NCI-H446 (cell line): ENCODE measurements at regions not wholly inside any gene's neighbourhood (a gene's known extent, or its start where the extent isn't known, plus 50 kb on each side); places are given as distances from the start of the nearest gene placed in this dataset.
"Not testable (repeated sequence)": the region's sequence is repeated elsewhere in the genome, so short reads cannot be mapped to it uniquely, and the experiment has no call there.

ENCODE experiments used
- DNase-seq, 2 experiments: peaks; one replicate each; lab custom pipeline; 2025; lab: John Stamatoyannopoulos, UW

DNA sequence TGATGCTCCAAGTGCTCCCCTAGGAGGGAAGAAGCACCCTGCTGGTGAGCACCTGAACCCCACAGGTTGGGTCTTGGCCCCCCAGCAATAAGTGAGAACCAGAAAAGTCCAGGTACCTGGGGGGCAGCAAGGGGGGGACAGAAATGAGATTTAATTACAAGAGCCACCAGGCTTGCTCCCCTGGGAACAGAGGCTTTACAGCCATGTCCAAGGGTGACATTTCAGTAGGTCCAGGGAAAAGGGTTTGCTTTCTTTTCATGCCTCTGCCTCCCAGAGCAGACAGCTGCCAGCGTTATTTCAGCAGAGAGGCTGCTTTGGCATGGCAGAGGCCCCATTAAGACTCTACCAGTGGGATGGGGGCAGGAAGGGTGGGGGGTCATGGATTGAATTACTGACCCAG lies 437.7 kb downstream of the BUD13 start:
- no peak for DNase-seq

DNA sequence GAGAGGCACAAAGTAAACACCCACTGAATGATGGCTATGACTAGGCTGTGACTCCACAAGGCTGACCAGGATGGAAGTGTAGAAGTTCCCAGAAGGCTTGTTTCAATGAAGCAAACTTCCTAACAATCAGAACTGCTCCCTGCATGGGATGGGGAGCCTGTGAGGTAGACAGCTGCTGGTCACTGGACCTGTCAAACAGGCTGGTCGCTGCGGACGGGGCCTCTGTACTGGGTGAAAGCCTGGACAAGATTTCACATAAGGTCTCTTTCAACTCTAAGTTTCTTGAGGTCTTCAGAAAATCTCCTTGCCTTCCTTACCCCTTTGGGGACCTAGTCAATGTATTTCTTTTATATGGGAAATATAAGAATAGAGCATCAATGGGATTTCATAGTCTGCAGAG lies 438.2 kb downstream of the BUD13 start:
- DNase-seq: no peak

DNA sequence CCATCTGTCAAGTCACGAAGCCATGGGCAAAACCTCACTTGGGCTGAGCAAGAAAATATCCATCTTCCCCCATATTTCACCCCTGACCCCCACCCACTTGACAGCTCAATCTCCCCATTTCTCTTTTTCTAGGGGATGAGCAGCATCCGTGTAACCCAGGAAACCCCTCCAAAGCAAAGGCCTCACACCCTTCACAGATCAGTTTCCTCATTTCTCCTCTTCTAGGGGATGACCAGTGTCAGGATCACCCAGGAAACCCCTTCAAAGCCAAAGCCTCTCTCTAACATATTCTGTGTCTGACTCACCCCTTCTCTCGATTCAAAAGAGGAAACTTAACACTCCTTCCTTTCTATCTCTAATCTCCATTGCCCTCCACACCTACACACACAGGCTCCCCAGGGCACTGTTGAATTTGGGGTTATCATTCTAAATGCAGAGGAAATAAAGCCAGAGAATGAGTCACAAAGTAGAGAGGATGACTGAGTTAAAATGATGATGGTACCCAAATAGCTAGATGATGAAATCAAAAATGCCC lies 439.7 kb downstream of the BUD13 start:
- no peak for DNase-seq

DNA sequence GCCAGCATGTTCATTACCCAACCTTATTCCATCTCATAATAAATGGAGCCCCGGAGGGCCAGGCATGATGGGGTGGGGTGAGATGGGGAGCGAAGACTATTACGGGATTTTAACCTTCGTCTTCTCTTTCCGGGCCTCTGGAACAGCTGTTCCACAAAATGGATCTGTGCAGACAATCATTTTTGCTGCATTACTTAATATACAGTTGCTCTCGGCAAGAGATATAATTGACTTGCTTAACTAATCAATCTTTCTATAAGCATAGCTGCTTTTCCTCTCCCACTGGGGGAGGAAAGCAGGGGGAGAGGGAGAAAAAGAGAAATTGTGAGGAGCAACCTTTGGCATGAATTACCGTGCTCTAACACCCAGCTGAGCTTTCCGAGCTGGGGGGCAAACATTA lies 440.4 kb downstream of the BUD13 start:
- no peak for DNase-seq

DNA sequence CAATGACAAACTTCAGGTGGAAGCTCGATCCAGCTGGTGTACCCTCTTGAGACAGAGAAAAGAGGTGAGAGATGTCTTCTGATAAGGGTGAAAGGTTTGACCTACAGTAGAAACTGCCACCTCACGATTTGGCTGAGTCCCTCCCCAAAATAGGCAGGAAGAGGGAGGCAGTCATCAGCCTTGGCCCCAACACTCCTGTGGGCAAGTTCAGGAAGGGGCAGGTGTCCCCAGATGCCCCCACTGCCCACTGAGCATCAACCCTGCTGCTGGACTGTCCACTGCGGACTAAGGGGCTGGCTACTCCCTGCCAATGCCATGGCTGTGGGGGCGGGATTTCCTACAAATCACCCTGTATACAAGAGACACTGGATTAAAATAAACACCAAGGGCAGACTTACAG lies 441.4 kb downstream of the BUD13 start:
- DNase-seq: no peak

DNA sequence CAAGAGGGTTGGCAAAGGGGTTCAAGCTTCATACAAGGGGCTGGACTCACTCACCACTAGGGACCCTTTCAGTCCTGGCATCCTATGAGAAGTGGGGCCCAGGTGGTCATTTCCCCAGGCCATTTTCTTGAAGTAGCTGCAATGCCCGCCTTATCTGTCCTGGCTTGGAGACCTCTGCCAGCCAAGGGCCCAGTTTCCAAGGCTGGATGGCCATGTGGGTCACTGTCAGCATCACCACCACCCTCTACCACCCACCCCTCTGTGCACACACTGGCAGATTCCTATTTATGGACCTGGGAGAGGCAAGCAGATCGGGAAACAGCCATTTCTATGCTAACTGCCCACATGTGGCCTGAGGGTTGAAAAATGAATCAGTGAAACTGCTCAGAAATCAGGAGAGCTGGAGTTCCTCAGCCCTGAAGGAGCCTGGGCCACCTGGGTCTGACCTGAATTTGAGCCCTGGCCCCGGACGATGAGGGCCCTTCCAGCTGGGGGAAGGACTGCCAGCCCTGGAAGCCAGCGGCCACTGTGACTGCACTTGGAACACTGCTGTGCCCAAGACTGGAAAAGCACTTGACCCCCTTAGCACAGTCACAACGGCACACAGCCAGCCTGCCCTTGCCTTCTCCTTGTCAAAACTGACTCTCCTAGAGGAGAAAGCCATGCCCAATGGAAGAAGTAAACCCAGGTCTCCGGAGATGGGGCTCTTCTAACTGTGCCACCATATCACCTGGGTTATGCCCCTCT lies 442.2 kb downstream of the BUD13 start:
- no peak for DNase-seq

DNA sequence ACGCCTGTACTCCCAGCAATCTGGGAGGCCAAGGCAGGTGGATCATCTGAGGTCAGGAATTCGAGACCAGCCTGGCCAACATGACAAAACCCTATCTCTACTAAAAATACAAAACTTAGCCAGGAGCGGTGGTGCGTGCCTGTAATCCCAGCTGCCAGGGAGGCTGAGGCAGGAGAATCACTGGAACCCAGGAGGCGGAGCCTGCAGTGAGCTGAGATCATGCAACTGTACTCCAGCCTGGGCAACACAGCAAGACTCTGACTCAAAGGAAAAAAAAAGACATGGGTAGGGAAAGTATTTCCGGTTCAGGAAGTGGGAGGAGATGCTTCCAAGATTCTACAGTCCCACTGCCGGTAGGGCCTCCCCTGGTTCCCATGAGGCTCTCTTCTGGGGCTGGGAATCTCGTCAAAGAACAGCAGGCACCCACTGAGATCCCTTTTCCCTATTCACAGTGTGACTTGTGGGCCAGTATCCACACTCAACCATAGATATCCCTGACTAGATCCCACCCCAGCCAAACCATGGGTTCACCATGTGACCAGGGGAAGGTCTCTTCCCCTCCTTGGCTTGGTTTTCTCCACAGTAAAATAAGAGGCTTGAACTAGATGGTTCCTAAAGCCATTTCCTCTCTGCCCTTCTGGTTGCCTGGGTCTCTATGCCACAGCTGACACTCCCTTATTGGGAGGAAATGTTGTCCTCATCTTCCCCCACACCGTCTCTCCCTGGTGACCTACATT lies 443.3 kb downstream of the BUD13 start:
- DNase-seq: no peak

DNA sequence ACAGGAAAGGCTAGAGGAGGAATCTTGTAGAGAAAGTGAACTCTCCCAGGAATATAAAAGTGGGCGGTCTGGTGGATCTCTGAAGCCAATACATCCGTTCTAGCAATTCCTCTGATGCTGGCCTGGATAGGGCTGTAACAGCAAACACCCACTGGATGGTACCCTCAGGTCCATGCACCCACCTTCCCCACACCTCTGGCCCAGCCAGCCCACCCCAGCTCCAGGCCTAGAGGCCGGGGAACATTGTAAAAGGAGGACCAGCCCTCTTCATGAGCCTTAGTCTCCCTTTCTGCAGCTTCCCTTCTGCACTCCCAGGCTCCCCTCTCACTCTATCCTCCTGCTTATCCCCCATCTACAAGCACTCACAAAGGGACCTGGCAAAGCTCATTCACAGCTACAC lies 443.9 kb downstream of the BUD13 start:
- DNase-seq: no peak

DNA sequence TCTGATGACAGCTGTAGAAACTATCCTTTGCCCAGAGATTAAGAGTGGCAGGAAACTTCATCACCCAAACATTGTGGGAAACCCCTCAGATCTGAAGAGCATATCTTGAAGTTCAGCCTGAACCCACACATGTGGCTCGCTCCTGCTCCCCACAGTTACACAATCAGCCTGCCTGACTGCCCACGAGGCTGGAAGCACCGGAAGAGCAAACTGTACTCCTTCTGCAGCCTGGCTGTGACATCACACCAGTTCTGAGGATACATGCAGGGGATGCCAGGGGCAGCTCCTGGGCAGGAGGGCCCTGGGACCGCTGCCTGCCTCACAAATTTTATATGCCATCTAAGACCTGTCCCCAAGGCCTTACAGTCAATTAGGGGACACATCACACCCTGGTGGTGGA lies 444.4 kb downstream of the BUD13 start:
- no peak for DNase-seq

DNA sequence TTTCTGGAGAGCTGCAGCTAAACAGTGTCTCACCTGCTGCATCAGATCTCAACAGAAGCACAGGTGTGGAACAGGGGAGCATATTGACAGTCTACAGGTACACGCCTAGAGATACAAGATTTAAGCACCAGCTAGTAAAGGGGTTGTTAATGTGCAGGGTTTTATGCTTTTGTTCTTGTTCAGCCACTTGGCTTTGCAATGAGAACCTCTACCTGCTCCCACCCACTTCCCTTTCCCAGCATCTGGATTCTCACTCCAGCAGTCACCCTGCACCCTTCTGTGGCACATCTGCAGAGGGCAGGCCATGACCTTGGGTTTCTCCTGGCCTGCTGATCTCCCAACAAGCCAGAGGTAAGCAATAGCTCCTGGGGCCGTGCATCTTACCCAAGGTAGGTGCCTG lies 446.6 kb downstream of the BUD13 start:
- no peak for DNase-seq

DNA sequence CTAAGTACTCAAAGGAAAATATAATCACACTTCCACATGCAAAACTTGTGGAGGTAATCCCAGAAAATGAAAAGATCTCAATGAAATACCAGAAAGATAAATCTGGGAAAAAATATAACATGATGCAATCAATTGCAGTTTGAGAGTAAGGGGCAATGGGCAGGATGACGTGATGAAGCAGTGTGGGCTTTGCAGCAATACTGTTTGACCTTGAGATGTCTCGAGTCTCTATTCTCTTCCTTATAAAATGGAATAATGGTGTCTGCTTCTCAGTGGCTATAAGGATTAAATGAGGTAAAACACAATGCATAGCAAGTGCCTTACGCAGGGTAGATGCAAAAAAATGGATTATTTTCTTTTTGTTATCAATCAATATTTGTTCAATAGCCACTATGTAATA lies 447.5 kb downstream of the BUD13 start:
- no peak for DNase-seq

DNA sequence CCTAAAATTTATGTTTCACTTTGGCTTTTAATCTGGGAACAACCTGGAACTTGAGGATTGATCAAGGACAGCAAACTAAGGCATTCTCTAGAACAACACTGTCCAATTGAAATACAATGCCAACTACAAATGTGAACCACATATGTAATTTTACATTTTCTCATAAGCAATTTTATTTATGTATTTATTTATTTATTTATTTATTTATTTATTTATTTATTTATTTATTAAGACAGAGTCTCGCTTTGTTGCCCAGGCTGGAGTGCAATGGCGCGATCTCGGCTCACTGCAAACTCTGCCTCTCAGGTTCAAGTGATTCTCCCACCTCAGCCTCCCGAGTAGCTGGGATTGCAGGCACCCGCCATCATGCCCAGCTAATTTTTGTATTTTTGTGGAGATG lies 448.7 kb downstream of the BUD13 start:
- not testable (repeated sequence) for DNase-seq

DNA sequence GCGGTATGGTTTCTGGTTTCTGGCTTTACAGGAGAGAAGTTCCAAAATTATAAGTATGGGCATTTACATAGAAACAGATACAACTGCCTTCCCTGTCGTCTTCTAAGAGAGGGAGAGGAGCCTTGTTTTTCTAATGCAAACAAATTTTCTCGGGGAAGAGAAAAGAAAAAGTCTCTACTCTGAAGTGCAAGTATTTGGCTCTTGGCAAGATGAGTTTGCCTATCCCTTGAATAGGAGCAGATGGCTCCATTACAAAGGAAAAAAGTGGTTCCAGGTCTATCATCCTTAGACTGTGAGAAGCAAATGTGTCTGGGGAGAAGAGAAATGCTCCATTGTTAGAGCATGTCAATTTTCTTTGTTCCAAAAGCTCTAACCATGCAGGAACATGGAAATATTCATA lies 455.6 kb downstream of the BUD13 start:
- DNase-seq: peak in 1 of 2 experiments; percentile 32

DNA sequence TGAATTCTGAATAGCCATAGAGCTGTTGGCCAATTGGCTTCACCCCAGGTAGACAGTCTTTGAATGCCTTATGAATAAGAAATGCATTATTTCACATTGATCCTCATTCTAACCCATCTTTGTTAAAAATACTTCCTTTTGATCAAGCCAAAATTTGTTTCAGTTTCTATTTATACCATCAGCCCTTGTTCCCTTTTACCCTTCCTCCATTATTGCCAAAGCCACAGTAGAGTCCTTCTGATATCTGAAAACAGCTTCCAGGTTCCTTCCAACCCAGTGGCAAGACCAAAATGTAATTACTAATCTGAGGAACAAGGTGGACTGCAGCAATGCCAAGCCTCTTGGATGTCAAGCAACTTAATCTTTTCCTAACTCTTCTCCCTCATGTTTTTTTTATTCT lies 458.8 kb downstream of the BUD13 start:
- no peak for DNase-seq

DNA sequence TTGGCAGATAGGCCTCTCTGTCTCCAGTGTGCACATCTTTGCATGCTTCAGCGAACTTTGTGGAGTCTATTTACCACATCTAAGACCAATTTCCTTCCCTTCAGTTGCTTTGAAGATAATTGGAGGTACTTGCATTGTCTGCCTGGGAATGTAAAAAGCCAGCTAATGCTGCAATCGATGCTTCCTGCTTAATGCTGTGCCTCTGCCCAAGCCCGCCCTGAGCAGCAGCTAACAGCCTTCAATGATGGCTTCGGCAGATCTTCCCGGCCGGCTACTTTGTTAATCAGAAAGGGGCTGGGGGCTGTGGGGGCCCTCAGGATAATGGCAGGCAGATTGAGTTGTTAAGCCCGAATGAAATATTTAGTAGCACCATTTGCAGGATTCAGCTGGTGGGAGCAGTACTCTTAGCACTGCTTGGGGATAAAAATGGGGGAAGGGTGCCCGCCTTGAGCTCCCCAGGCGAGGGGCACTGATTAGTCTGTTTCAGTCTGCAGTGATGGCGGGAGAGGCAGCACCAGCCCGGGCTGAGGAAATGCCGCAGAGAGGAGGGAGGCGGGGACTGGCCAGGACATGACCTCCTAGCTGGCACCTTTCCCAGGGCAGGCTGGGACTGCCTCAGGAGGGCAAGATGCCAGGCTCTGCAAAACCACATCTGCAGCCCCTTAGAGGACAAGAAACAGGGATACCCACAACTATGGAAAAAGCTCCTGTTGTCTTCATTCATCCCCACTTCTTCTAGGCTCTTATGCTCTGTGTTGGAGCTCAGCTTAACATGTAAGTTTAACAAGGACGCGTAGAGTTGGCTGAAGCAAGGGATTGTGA lies 460.0 kb downstream of the BUD13 start:
- DNase-seq: peak; percentile 92 to 96

DNA sequence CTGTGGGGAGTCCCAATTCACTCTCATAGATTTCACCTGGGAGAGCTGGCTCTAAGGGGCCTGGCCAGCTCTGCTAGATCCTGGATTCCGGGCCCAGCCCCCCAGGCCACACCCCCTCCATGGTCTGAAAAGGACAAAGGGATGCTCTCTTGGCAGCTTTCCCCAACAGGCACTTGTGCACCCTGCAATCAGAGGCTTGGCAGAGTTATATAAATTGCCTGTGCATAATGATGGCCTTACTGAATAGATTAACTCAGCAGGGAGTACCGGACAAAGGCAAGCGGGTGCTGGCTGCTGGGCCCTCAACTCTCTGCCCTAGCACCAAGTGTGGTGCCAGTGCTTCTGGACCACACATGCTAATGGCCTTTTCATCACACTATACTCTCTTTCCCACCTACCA lies 461.6 kb downstream of the BUD13 start:
- peak in 1 of 2 experiments; percentile 71 for DNase-seq

DNA sequence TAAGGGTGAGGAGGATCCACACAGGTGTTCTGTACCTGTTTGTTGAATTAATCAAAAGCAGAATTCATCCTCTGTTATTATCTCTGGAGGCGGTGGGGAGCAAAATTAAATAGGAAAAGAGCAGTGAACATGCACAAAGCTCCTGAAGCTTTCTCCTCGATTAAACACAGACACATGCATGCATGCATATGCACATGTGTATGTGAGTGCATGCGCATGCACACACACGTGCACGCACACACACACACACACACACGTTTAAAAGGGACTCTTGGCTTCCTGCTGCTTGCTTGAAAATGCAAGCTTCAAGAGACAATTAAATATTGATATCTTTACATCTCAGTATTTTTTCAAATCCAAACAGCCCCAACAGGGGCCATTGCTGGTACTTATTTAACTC lies 462.1 kb downstream of the BUD13 start:
- no peak for DNase-seq

DNA sequence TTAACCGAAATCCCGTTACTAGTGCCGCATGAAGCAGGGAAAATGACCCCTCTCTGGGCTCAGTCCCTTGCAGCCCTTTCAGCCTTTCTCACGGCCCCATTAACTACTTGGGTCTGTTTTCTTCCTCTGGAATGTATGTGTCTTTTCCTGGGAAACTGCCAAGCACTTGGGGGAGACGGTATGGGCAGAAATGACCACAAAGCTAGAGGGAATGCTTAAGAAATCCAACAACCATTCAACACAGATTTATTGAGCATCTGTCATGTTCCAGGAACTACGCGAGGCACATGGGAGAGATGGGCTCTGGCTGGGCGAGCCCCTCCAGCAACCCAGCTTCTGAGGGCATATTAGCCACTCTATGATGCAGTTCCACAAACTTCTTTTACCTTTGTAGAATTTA lies 462.6 kb downstream of the BUD13 start:
- peak in 1 of 2 experiments; percentile 8 for DNase-seq

DNA sequence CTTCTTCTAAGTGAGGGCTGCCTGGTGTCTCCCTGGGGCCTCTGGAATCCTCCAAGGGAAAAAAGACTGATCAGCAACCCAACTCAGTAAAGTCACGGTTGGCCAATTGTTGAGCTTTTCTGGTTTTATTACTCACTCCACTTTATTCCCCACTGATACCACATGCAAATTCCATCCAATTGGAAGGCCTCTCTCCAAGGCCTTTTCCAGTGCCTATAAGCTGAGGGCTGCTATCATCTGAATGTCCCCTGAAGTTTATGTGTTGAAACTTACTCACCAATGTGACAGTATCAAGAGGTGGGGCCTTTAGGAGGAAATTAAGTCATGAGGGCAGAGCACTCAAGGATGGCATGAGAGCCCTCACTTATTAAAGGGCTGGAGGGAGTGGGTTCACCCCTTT lies 463.3 kb downstream of the BUD13 start:
- DNase-seq: no peak

DNA sequence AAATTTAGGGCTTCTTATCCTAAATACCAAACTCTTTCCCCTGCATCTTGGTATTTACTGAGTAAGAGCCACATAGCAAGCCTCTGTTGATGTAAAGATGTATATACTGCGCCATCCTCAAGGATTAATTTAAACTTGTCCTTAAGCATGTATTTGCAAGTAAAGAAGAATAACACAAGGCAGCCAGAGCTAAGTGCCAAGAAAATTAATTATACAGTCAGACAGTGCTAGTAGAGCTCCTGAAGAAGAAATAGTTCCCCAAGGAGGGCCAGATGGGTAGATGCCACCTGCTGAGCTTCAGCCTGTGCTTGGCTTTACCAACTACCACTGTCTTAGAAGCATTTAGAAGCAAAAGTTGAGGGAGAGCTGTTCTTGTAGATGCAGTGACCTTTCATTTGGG lies 470.0 kb downstream of the BUD13 start:
- peak in 1 of 2 experiments; percentile 50 for DNase-seq

DNA sequence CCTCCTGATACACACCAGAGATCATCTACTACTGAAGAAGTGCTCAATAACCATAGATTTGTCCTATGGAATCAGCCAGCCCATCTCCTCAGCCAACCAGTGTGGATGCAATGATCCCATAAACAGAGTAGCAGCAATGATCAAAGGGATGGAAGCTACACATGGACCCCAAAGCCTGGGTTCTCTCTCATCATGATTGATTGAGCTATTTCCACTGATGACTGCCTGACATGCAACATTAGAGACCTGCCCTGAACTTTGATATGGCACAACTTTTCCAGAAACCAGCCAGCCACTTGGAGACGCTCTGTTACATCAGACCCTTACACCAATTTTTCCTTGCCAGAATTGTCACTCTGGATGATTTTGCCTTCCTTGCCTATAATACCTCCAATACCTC lies 471.6 kb downstream of the BUD13 start:
- no peak for DNase-seq

DNA sequence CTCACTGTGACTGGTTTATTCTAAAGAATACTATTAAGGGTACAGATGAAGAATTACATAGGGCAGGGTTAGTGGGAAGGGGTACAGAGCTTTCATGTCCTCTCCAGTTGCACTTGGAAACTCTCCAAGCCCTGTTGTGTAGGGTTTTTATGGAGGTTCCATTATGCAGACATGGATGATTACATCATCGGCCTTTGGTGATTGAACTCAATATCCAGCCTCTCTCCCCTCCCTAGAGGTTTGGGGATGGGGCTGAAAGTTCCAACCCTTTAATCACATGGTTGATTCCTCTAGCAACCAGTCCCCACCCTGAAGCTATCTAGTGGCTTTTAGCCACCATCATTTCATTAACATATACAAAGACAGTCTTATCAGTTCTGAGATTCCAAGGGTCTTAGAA lies 472.6 kb downstream of the BUD13 start:
- no peak for DNase-seq

DNA sequence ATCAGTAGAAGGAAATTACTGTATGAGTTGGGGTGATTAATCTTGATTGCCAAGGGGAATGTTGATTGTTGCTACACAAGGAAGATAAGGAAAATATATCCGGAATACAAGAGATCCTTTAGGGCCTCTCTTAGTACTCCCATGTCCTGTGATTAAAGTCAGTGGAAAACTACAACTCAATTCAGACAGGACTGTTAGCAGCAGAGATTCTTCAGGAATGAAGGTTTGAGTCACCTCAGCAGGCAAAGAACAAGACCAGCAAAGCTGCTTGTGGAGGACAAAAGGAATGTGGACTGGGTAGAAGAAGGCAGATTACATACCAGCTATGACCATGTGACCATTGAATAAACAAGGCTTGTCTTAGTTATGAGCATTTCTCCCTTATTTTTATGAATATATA lies 478.2 kb downstream of the BUD13 start:
- no peak for DNase-seq
